Mesenchymal stem cell (in vitro differentiated cells and primary cell): ENCODE measurements at regions not wholly inside any gene's neighbourhood (a gene's known extent, or its start where the extent isn't known, plus 50 kb on each side); places are given as distances from the start of the nearest gene placed in this dataset.

Experiments
- DNase-seq: peaks from one replicate; pipeline ENCODE4 v3.0.0-alpha.2; 2013
- H2AFZ ChIP-seq: one replicate; pipeline ENCODE4 v1.6.1; 2013; ENCODE audit warnings: low read depth, mild to moderate bottlenecking, control low read depth, inconsistent platforms, low read length, moderate library complexity
- H2AK5ac ChIP-seq: 2 replicates; pipeline ENCODE4 v1.6.1; 2013; ENCODE audit warnings: low read length, moderate library complexity, mild to moderate bottlenecking, inconsistent platforms; ENCODE audit not compliant: severe bottlenecking
- H2BK120ac ChIP-seq: one replicate; pipeline ENCODE4 v1.6.1; 2013; ENCODE audit warnings: low read depth, mild to moderate bottlenecking, inconsistent platforms, low read length, moderate library complexity
- H2BK12ac ChIP-seq, 2 experiments: one replicate each; pipeline ENCODE4 v1.6.1; 2013; ENCODE audit warnings: inconsistent platforms in 2 of 2, low read length in 2 of 2, mild to moderate bottlenecking in 2 of 2, moderate library complexity in 2 of 2, control low read depth in 1 of 2
- H2BK15ac ChIP-seq: one replicate; pipeline ENCODE4 v1.6.1; 2013; ENCODE audit warnings: mild to moderate bottlenecking, low read depth, inconsistent platforms; ENCODE audit not compliant: poor library complexity, severe bottlenecking
- H2BK5ac ChIP-seq: 2 replicates; pipeline ENCODE4 v1.6.1; 2013; ENCODE audit warnings: low read depth, mild to moderate bottlenecking, low read length, control low read depth, inconsistent platforms; ENCODE audit not compliant: poor library complexity, severe bottlenecking
- H3K14ac ChIP-seq, 2 experiments: one replicate each; pipeline ENCODE4 v1.6.1; 2013; ENCODE audit warnings: inconsistent platforms in 2 of 2, low read length in 2 of 2, control low read depth in 1 of 2, mild to moderate bottlenecking in 1 of 2, moderate library complexity in 1 of 2
- H3K18ac ChIP-seq, 2 experiments: one replicate each; pipeline ENCODE4 v1.6.1; 2013; ENCODE audit warnings: inconsistent platforms in 2 of 2, low read length in 2 of 2, control low read depth in 1 of 2, low read depth in 1 of 2, mild to moderate bottlenecking in 1 of 2
- H3K23ac ChIP-seq, 2 experiments: one replicate each; pipeline ENCODE4 v1.6.1; 2013; ENCODE audit warnings: inconsistent platforms in 2 of 2, low read length in 2 of 2, mild to moderate bottlenecking in 2 of 2, moderate library complexity in 2 of 2, control low read depth in 1 of 2
- H3K27ac ChIP-seq: 2 replicates; pipeline ENCODE4 v1.5.1; 2013; ENCODE audit warnings: mild to moderate bottlenecking, moderate library complexity, low read length, control low read depth, inconsistent platforms; ENCODE audit not compliant: poor library complexity, severe bottlenecking
- H3K27me3 ChIP-seq, 2 experiments: 2 replicates each; pipeline versions ENCODE4 v1.6.1 to v1.7.0; 2013; ENCODE audit warnings: low read length in 2 of 2, mild to moderate bottlenecking in 2 of 2, moderate library complexity in 2 of 2, control low read depth in 1 of 2, inconsistent platforms in 1 of 2; ENCODE audit not compliant: control insufficient read depth in 1 of 2, insufficient read depth in 1 of 2
- H3K36me3 ChIP-seq, 2 experiments: 2 replicates each; pipeline versions ENCODE4 v1.6.1 to v1.7.0; 2013; ENCODE audit warnings: low read length in 2 of 2, control low read depth in 1 of 2, inconsistent platforms in 1 of 2, low read depth in 1 of 2, mild to moderate bottlenecking in 1 of 2; ENCODE audit not compliant: insufficient read depth in 2 of 2, control insufficient read depth in 1 of 2
- H3K4ac ChIP-seq, 2 experiments: one replicate each; pipeline ENCODE4 v1.6.1; 2013; ENCODE audit warnings: inconsistent platforms in 2 of 2, low read length in 2 of 2, mild to moderate bottlenecking in 2 of 2, moderate library complexity in 2 of 2, control low read depth in 1 of 2, low read depth in 1 of 2
- H3K4me1 ChIP-seq: 2 replicates; pipeline ENCODE4 v1.6.1; 2013; ENCODE audit warnings: low read depth, low read length, control low read depth; ENCODE audit not compliant: control insufficient read depth, insufficient read depth
- H3K4me2 ChIP-seq: 2 replicates; pipeline ENCODE4 v1.6.1; 2013; ENCODE audit warnings: low read length, mild to moderate bottlenecking, inconsistent platforms; ENCODE audit not compliant: poor library complexity, severe bottlenecking
- H3K4me3 ChIP-seq, 2 experiments: 2 replicates each; pipeline versions ENCODE4 v1.5.1 to v1.7.0; 2013; ENCODE audit warnings: low read length in 2 of 2, mild to moderate bottlenecking in 2 of 2, control low read depth in 1 of 2, low read depth in 1 of 2; ENCODE audit not compliant: insufficient read depth in 1 of 2
- H3K79me1 ChIP-seq: replicated peaks from 2 replicates; pipeline ENCODE4 v1.6.1; 2013; ENCODE audit warnings: mild to moderate bottlenecking, control low read depth, low read length, inconsistent platforms; ENCODE audit not compliant: poor library complexity, severe bottlenecking
- H3K9ac ChIP-seq: 2 replicates; pipeline ENCODE4 v1.7.0; 2013; ENCODE audit warnings: mild to moderate bottlenecking, low read length, moderate library complexity
- H3K9me3 ChIP-seq: 2 replicates; pipeline ENCODE4 v1.7.0; 2013; ENCODE audit warnings: mild to moderate bottlenecking, low read length; ENCODE audit not compliant: control insufficient read depth
- H4K8ac ChIP-seq: one replicate; pipeline ENCODE4 v1.6.1; 2013; ENCODE audit warnings: inconsistent platforms, mild to moderate bottlenecking, low read length, moderate library complexity
- H4K91ac ChIP-seq: one replicate; pipeline ENCODE4 v1.6.1; 2013; ENCODE audit warnings: mild to moderate bottlenecking, low read length, inconsistent platforms
- WGBS: methylation state at CpG from one replicate; pipeline ENCODE4 v1.1.7; 2013; ENCODE audit warnings: mixed read lengths; 5-methylcytosine and 5-hydroxymethylcytosine counted together

DNA sequence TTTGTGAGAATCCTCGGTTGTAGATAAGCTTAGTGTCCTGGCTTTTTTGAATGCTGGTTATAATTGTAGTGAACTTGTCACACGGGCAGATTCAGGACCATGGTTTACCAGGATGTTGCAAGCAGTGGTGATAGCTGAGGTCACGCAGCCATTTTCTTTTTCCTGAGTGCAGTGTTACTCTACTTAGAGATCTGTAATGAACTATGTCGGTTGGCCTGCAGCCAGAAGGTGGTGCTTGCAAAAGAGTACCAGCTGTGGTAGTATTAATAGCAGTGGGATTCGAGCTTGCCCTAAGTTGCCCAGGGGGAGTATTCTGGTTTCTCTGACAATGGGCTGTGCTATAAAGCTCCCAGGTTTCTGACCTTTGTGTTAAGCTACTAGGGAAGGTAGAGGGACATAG, 368.9 kb downstream of the SLITRK2 start:
- Histone ChIP-seq H3K79me1 (no peaks in the 10 kb centered on the region), H3K4ac (no peak overlapping the region), H2BK15ac (peak overlapping the region; percentile 52), H3K14ac (no peak overlapping the region), H2AFZ (no peak overlapping the region), H3K4me3 (no peak overlapping the region), H2BK5ac (no peak overlapping the region), H3K9ac (no peak overlapping the region), H4K91ac (no peak overlapping the region), H3K27me3 (no peaks in the 10 kb centered on the region), H3K4me1 (no peaks in the 10 kb centered on the region), H4K8ac (no peak overlapping the region), H3K27ac (no peak overlapping the region), H3K36me3 (no peaks in the 10 kb centered on the region), H2BK120ac (no peak overlapping the region), H3K23ac (no peak overlapping the region), H3K18ac (no peak overlapping the region), H3K4me2 (no peak overlapping the region), H3K9me3 (no peaks in the 10 kb centered on the region), H2AK5ac (no peak overlapping the region), H2BK12ac (no peak overlapping the region)
- DNase-seq: no peak
- WGBS: 73% methylated on average over 5 of the region's 5 CpGs

GRCh38 chrX:146189371-146189770, 371.7 kb downstream of the SLITRK2 start:
- Histone ChIP-seq H2BK12ac (no peak overlapping the region), H3K14ac (no peak overlapping the region), H3K9me3 (no peaks in the 10 kb centered on the region), H3K79me1 (no peaks in the 10 kb centered on the region), H3K18ac (no peak overlapping the region), H3K27ac (no peak overlapping the region), H3K4ac (no peak overlapping the region), H2AK5ac (no peak overlapping the region), H2BK120ac (no peak overlapping the region), H3K36me3 (no peaks in the 10 kb centered on the region), H3K4me2 (no peak overlapping the region), H4K91ac (no peak overlapping the region), H3K9ac (no peak overlapping the region), H3K4me3 (no peak overlapping the region), H2BK5ac (no peak overlapping the region), H3K27me3 (no peaks in the 10 kb centered on the region), H3K23ac (no peak overlapping the region), H3K4me1 (no peaks in the 10 kb centered on the region), H2AFZ (no peak overlapping the region), H4K8ac (no peak overlapping the region), H2BK15ac (no peak overlapping the region)
- DNase-seq: no peak
- WGBS: 42% methylated on average over 3 of the region's 3 CpGs

- H2BK5ac ChIP-seq: no peak overlapping the region
- H3K4me1 ChIP-seq: no peaks in the 10 kb centered on the region
- no peak for DNase-seq
- H3K4me2 ChIP-seq: no peak overlapping the region
- peaks cover 6% of the 10 kb centered on the region for H3K9me3 ChIP-seq
- no peak overlapping the region for H3K9ac ChIP-seq
- H3K23ac ChIP-seq: no peak overlapping the region
- no peak overlapping the region for H3K4me3 ChIP-seq
- H2AK5ac ChIP-seq: no peak overlapping the region
- H3K36me3 ChIP-seq: no peaks in the 10 kb centered on the region
- H2BK15ac ChIP-seq: no peak overlapping the region
- H4K91ac ChIP-seq: no peak overlapping the region
- H3K14ac ChIP-seq: no peak overlapping the region
- H4K8ac ChIP-seq: no peak overlapping the region
- H2BK120ac ChIP-seq: no peak overlapping the region
- no peak overlapping the region for H3K18ac ChIP-seq
- H3K27ac ChIP-seq: no peak overlapping the region
- H3K4ac ChIP-seq: no peak overlapping the region
- H3K27me3 ChIP-seq: no peaks in the 10 kb centered on the region
- H2BK12ac ChIP-seq: no peak overlapping the region
- H2AFZ ChIP-seq: no peak overlapping the region
- no peaks in the 10 kb centered on the region for H3K79me1 ChIP-seq
- WGBS: 67% methylated on average over 3 of the region's 4 CpGs
Observed at GRCh38 chrX:146208821-146209220, 391.2 kb downstream of the SLITRK2 start.

DNA sequence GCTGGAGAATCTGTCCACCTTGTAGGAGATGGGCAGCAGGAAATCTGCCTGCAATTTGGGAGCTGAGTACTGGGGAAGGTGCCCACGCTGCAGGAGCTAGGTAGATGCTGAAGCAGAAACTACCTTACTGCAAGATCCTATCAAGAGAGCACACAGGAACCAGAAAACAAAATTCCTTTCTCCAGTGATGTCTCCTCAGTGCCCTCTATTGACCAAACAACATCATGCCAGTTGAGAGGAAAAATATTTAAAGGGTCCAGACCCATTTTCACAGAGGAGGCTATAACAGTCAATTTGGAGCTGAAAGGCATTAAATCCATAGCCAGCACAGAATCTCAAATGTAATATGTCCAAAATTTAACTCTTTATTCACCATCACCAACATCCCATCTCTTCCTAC, 406.8 kb downstream of the SLITRK2 start:
- Histone ChIP-seq H3K18ac (no peak overlapping the region), H2BK15ac (no peak overlapping the region), H3K4ac (no peak overlapping the region), H3K23ac (no peak overlapping the region), H3K4me1 (no peaks in the 10 kb centered on the region), H2AFZ (no peak overlapping the region), H3K4me3 (no peak overlapping the region), H2BK12ac (no peak overlapping the region), H3K4me2 (no peak overlapping the region), H3K27ac (no peak overlapping the region), H4K8ac (no peak overlapping the region), H3K14ac (no peak overlapping the region), H2AK5ac (no peak overlapping the region), H3K79me1 (no peaks in the 10 kb centered on the region), H3K9me3 (no peaks in the 10 kb centered on the region), H2BK5ac (no peak overlapping the region), H3K27me3 (no peaks in the 10 kb centered on the region), H2BK120ac (no peak overlapping the region), H3K9ac (no peak overlapping the region), H3K36me3 (no peaks in the 10 kb centered on the region), H4K91ac (no peak overlapping the region)
- WGBS: no CpG with 5 or more reads among the region's 1 CpG
- DNase-seq: no peak
